HG03342 (cell line): ENCODE measurements at regions not wholly inside any gene's neighbourhood (a gene's known extent, or its start where the extent isn't known, plus 50 kb on each side); places are given as distances from the start of the nearest gene placed in this dataset.
"Not testable (repeated sequence)": the region's sequence is repeated elsewhere in the genome, so short reads cannot be mapped to it uniquely, and the experiment has no call there.

Experiments used
- ATAC-seq: cut with Tn5 transposase; IDR thresholded peaks from one replicate; pipeline ENCODE4 v1.9.1; 2021; ENCODE audit warnings: mild to moderate bottlenecking, moderate library complexity; ENCODE audit not compliant: unreplicated experiment

GRCh38 chr9:1535599-1535998 is 479.5 kb upstream of the SMARCA2 start:
- ATAC-seq = no peak

- peak; percentile 77 for ATAC-seq
Measured at GRCh38 chr9:1536522-1537170, 478.5 kb upstream of the SMARCA2 start.

- no peak for ATAC-seq
Measured at GRCh38 chr9:1538301-1538700, 476.8 kb upstream of the SMARCA2 start.

- no peak for ATAC-seq
Measured at GRCh38 chr9:1539216-1539615, 475.9 kb upstream of the SMARCA2 start.

GRCh38 chr9:1550636-1551035 is 464.5 kb upstream of the SMARCA2 start:
- no peak for ATAC-seq

DNA sequence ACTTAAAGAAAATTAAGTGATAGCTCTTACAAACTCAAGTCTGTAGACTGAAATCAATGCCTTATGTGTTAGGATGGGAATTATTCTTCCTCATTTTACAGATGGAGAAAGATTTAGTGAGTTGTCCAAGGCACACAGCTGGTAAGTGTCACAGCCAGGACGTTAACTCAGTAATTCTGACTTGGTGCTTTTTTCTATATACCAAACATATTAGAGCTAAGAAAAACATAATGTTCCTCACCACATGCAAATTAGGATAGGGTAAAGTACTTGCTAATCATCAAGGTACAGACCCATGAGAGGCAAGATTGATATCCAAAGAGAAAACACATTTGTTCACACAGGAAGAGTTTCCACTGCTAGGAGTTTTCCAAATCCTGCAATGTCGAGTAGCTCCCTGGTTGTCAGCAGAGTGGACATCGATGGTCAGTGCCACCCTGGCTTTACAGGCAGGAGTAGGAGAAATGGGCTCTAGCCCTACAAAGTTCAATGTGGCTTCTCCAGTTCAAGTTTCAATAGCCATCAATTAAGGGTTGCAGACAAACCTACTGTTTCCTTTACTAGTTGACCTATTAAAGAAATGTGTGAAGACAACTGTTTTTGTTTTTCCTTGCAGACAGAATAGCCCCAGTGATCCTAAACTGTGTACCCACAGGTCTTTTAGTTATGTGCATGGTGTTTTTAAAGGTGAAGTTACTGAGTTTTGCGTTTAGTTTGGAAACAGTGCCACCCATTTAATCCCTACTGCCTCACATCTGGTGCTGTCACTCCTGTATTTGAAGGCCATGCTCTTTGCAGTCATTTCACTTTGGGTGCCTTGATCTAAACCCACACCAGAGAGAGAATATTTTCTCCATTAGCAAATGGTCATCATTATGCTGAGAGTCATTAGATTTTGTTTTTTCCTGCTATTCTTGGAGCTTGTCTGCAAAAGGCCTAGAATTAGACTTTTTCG is 460.8 kb upstream of the SMARCA2 start:
- peak; percentile 63 for ATAC-seq

- not testable (repeated sequence) for ATAC-seq
Measured at GRCh38 chr9:1558666-1559065, 456.5 kb upstream of the SMARCA2 start.

DNA sequence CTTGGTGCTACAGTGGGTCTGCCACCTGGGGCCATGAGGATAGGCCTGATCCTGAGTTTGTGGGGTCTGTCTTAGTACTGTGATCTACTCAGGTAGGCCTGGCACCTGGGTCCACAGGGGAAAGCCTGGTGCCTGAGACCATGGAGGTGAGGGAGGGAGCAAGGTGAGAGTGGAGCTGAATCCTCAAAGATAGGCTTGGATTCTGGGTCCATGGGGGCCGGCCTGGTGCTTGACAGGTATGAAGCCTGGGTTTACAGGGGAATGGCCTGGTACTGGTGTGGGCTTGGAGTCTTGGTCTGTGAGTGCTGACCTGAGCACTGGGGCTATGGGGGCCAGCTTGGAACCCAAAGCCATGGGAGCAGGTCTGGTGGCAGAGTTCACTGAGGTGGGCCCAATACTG is 439.2 kb upstream of the SMARCA2 start:
- no peak for ATAC-seq

GRCh38 chr9:1580215-1580614 is 434.9 kb upstream of the SMARCA2 start:
- peak; percentile 87 for ATAC-seq

GRCh38 chr9:1581926-1582325 is 433.2 kb upstream of the SMARCA2 start:
- no peak for ATAC-seq

DNA sequence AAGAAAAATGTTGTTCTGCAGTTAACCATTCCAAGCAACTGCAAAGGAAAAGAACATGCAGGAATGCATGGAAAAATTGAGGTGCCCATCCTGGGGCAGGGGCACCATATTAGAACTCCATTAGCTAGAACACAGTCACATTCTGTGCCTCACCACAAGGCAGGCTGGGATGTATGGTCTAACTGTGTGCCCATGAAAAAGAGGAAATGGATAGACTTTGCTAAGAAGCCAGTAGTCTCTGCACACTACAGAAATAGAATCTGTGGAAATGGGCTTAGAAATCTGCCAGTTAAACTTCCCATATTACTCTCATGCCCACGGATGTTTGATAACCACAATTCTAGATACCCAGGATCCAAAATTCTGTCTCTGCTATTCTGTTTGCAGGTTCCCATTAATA is 423.8 kb upstream of the SMARCA2 start:
- no peak for ATAC-seq

- no peak for ATAC-seq
Measured at GRCh38 chr9:1598270-1598669, 416.9 kb upstream of the SMARCA2 start.

DNA sequence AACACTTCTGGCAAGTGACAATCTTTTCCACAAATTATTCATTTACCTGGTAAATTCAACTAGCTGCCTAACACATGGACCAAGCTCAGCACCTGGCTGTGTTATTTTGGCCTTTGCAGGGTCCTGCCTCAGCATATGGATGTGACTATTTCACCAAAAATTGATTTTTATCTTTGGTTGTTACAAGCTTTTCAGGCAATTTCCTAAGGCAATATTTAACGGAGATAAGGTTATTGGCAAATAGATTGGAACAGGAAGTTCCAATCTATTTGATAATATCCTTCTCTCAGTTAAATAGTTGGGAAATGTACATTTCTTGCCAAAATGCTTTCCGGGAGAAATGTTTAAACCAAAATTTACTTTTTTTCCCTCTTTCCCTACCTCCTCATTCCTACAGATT is 415.2 kb upstream of the SMARCA2 start:
- no peak for ATAC-seq

- peak; percentile 91 for ATAC-seq
Measured at GRCh38 chr9:1604942-1605560, 410.1 kb upstream of the SMARCA2 start.

DNA sequence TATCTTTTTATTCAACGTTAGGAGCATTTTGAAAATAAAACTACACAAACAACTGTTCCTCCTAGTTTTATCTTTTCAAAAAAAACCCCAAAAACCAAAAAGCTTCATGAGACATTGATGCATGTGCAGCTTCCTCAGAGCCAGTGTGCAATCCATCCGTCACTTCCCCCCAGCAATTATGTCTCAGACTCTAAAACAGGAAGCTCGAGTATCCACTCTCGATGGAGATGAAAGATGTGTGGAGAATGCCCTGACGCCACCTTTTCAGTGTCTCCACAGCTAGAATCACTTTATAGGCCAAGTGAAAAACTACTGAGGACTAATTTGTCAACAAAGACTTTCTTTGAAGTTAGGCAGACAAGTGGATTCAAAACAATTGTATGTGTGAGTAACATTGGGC is 408.9 kb upstream of the SMARCA2 start:
- no peak for ATAC-seq

- no peak for ATAC-seq
Measured at GRCh38 chr9:1612886-1613285, 402.3 kb upstream of the SMARCA2 start.

DNA sequence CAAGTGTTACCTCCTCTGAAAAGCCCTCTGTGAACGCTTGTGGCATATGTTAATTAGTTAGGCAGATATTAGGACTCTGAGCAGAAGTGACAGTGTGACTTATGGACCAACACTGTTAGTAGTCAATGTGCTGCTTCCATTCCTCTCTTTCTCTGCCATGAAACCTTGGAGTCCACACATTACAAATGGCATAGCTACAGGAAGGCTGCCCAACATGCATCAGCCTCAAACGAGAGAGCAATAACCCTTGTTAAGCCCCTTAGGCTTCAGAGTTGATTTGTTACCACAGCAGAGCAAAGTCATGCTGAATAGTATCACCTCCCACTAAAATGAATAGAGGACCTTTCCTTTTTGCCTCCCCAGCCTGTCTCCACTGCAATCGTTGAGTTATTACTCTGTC is 397.7 kb upstream of the SMARCA2 start:
- ATAC-seq = no peak

GRCh38 chr9:1619915-1620710 is 395.0 kb upstream of the SMARCA2 start:
- ATAC-seq = no peak

- ATAC-seq = no peak
Measured at GRCh38 chr9:1637401-1637800, 377.7 kb upstream of the SMARCA2 start.

DNA sequence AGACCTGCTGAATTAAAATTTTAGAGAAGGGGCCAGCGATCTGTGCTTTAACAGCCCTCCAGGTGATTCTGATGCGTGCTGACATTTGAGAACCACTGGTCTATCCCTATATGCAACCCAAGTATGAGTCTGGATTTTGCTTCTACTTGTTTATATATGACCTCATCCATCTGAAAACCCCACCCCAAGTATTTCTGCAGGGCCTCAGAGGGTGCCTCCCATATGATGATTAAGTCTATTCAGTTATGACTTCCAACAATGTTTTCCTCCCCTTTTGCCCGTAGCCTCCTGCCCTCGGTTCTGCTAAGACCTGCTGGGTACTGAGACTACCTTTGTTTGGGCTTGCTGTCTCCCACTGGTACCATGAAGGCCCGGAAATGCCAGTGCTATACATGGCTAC is 376.0 kb upstream of the SMARCA2 start:
- no peak for ATAC-seq

GRCh38 chr9:1647776-1648175 is 367.4 kb upstream of the SMARCA2 start:
- ATAC-seq = no peak
